ENCODE measurements at regions not wholly inside any gene's neighbourhood (a gene's known extent, or its start where the extent isn't known, plus 50 kb on each side); places are given as distances from the start of the nearest gene placed in this dataset.

GRCh38 chr18:27583466-27583865 lies 398.4 kb upstream of the CHST9 start:
- H3K4me1 Mint-ChIP-seq = no peaks in the 10 kb centered on the region

GRCh38 chr18:27582760-27583412 lies 397.8 kb upstream of the CHST9 start:
- Mint-ChIP-seq H3K4me3 (no peak overlapping the region), H3K27me3 (ENCODE audit: low read depth) (no peaks in the 10 kb centered on the region), H3K4me1 (peaks cover 3% of the 10 kb centered on the region), H3K36me3 (peaks cover 6% of the 10 kb centered on the region), H3K27ac (no peak overlapping the region), H3K9me3 (peaks cover 25% of the 10 kb centered on the region)
- DNase-seq (ENCODE audit: low spot score in 2 of 2, unreplicated experiment in 2 of 2) = no peak
- no peak for TF ChIP-seq CTCF (IDR thresholded peaks at IDR 0.05; ENCODE audit: unreplicated experiment)

More at GRCh38 chr18:27583466-27583865, 398.4 kb upstream of the CHST9 start:
- H3K4me3 Mint-ChIP-seq = no peak overlapping the region
- no peak for DNase-seq (ENCODE audit: low spot score in 2 of 2, unreplicated experiment in 2 of 2)
- TF ChIP-seq CTCF (IDR thresholded peaks at IDR 0.05; ENCODE audit: unreplicated experiment) = no peak
- H3K36me3 Mint-ChIP-seq = peaks cover 6% of the 10 kb centered on the region
- no peaks in the 10 kb centered on the region for H3K27me3 Mint-ChIP-seq (ENCODE audit: low read depth)
- no peak overlapping the region for H3K27ac Mint-ChIP-seq
- peaks cover 25% of the 10 kb centered on the region for H3K9me3 Mint-ChIP-seq

GRCh38 chr18:27581296-27581904 lies 396.3 kb upstream of the CHST9 start:
- peaks cover 6% of the 10 kb centered on the region for H3K36me3 Mint-ChIP-seq
- H3K4me1 Mint-ChIP-seq = peaks cover 9% of the 10 kb centered on the region
- H3K27ac Mint-ChIP-seq = no peak overlapping the region
- no peak for DNase-seq (ENCODE audit: low spot score in 2 of 2, unreplicated experiment in 2 of 2)
- no peak overlapping the region for H3K4me3 Mint-ChIP-seq
- H3K27me3 Mint-ChIP-seq (ENCODE audit: low read depth) = no peaks in the 10 kb centered on the region
- peaks cover 25% of the 10 kb centered on the region for H3K9me3 Mint-ChIP-seq
- no peak for TF ChIP-seq CTCF (IDR thresholded peaks at IDR 0.05; ENCODE audit: unreplicated experiment)

GRCh38 chr18:27579364-27579763 lies 394.3 kb upstream of the CHST9 start:
- Mint-ChIP-seq H3K9me3 (peaks cover 25% of the 10 kb centered on the region), H3K36me3 (peaks cover 6% of the 10 kb centered on the region), H3K27ac (no peak overlapping the region)

GRCh38 chr18:27577752-27578151 lies 392.6 kb upstream of the CHST9 start:
- Mint-ChIP-seq H3K36me3 (peaks cover 6% of the 10 kb centered on the region), H3K27ac (no peak overlapping the region), H3K4me1 (peaks cover 9% of the 10 kb centered on the region), H3K4me3 (no peak overlapping the region), H3K9me3 (peaks cover 19% of the 10 kb centered on the region), H3K27me3 (ENCODE audit: low read depth) (no peaks in the 10 kb centered on the region)
- TF ChIP-seq CTCF (IDR thresholded peaks at IDR 0.05; ENCODE audit: unreplicated experiment) = no peak
- no peak for DNase-seq (ENCODE audit: low spot score in 2 of 2, unreplicated experiment in 2 of 2)

More at GRCh38 chr18:27579364-27579763, 394.3 kb upstream of the CHST9 start:
- TF ChIP-seq CTCF (IDR thresholded peaks at IDR 0.05; ENCODE audit: unreplicated experiment) = no peak
- Mint-ChIP-seq H3K4me3 (no peak overlapping the region), H3K27me3 (ENCODE audit: low read depth) (no peaks in the 10 kb centered on the region), H3K4me1 (peaks cover 9% of the 10 kb centered on the region)
- DNase-seq (ENCODE audit: low spot score in 2 of 2, unreplicated experiment in 2 of 2) = no peak

Measured in mesothelial cell of epicardium (in vitro differentiated cells).